Umbilical cord (tissue), 1 donor: ENCODE measurements at regions not wholly inside any gene's neighbourhood (a gene's known extent, or its start where the extent isn't known, plus 50 kb on each side); places are given as distances from the start of the nearest gene placed in this dataset.

Experiments
- DNase-seq: peaks from one replicate; pipeline ENCODE4 v3.0.0-alpha.2; 2015; ENCODE audit warnings: low spot score

DNA sequence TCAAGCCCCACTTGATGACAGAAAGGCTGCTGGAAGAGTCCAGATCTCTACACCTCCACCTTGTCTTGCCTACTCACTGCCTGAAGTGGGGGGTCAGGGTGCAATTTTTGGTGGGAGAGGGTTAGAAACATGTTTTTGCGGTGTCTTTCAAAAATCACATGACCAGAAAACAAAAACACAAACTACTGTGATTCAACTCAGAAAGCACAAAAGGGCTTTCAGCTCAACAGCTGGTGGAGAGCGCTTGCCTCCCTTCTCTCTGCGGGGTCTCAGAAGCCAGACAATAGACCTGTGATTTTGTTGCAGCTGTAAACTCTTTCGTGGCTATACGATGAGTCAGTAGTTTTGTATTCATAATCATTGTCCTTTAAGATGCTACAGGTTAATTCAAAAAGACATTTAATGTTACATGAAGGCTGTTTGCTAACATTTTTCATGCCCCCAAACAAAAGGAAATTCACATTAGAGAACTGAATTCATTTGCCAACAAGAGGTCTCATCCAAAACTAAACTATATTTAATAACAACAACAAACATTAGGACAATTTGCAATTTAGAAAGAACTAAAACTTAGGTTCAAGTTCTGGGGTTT is 172.6 kb upstream of the RAI14 start:
- no peak for DNase-seq

DNA sequence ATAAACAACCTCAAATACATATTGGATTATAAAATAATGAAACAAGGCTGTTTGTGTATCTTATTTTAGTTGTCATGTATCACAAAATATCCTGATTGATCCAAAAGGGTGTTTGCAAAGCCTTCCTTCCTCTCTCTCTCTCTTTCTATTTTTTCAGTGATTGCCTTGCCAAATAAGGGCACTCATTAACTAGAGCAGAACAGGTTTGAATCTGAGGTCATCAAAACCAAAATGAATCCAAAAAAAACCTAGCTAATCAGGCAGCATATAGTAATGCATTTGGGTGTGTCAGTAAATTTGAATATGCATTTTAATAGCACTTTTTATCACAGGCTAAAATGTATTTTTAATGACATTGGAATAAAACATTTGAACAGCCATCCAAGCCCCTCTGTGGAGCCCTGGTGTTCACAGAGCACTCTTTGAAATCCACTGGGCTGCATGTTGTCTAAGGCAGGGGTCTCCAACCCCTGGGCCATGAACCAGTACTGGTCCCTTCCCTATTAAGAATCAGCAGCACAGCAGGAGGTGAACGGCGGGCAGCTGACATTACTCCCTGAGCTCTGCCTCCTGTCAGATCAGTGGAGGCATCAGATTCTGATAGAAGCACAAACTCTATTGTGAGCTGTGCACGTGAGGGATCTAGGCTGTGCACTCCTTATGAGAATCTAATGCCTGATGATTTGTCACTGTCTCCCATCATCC is 171.8 kb upstream of the RAI14 start:
- no peak for DNase-seq

DNA sequence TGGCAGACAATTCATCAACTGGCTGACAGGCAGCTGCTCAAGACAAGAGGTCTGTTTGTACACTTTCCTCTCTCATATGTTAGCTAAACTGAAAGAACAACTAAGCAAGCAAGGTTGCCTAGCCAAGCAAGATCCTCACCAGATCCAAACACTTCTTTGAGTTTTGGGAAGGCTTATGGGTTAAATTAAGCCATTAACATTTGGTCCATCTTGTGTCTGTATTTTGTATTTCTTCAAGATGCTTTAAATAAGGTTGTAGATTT is 170.4 kb upstream of the RAI14 start:
- DNase-seq, result no peak

DNA sequence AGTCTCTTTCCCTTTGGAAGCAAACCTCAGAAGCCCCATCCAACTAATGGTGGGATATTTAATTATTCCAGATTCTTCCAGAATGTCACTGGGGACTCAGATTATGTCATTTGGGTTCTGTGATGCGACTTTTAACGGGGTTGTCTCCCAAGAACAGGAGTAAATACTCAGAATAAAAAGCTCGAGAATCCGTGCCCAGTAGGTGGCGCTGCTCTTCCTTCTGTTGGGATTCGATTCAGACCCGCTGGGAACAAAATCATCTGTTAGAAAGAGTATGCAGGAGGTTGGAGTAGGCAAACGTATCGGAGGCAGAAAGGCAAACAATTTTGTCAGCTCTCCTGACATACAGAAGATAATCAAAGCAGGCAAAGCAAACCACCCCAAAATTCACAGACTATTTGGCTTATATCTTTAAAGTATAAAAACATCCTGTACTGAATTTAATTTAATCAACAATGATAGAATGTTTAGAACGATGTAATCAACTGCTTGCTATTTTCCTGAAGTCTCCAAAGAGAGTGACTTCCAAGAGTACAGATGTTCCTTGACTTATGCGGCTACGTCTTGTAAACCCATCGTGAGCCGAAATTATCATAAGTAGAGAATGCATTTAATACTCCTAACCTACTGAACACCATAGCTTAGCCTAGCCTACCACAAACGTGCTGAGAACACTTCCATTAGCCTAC is 169.8 kb upstream of the RAI14 start:
- peak; percentile 91 for DNase-seq

DNA sequence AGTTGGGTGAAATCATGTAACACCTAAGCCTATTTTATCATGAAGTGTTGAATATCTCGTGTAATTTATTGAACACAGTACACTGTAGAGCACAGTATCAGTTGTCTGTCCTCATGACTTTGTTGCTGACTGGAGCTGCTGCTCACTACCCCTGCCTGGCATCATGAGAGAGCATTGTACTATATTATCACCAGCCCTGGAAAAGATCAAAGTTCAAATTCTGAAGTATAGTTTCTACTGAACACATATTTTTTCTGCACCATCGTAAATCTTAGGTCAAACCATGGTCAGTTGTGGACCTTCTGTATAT is 169.3 kb upstream of the RAI14 start:
- DNase-seq, result no peak

DNA sequence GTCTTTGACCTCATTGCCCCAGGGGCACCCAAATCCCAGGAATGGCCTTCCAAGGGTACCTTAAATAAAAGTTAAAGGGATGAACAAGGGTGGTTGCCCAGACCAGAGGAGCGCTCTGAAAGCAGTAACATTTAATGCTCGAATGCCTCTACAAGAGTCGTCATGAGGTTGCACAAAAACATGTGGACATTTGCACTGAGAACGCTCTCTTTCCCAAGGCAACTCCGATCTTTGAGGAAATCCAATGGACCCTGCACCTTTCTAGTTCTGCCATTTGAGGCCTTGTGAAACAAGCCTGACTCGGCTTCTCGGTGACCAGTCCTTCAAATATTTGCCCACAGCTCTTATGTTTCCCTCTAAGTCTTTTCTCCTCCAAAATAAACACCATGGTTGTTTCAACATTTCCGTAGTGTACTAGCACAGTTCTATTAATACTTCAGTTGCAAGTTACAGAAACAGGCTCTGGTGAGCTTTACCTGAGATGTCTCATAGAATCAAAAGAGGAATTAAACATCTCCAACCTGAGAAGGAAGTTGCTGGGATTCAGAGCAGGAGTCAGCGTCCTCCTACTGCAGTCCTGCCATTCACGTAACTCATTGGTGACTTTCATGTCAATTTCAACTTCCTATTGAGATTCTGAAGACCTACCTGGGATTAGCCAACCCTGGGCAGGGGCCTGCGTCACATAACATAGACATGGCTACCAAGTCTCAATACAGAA is 168.8 kb upstream of the RAI14 start:
- DNase-seq, result peak; percentile 32

DNA sequence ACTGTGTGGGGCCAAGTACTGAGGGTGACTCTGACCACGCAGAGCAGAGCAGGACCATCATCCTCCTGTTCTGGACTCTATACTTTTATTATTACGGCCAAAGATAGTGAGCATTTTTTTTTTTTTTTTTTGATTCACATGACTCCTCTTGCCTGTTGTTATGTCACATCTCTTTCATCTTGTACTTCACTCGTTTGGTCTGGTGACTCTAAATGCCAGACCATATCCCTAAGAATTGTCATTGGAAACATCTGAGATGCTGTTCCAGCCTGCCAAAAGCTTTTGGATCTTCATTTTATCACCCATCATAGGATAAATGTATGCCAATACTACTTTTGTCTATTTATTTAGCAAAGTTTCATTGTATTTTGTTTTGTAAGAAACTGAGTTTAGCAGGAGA is 168.2 kb upstream of the RAI14 start:
- DNase-seq, result no peak

DNA sequence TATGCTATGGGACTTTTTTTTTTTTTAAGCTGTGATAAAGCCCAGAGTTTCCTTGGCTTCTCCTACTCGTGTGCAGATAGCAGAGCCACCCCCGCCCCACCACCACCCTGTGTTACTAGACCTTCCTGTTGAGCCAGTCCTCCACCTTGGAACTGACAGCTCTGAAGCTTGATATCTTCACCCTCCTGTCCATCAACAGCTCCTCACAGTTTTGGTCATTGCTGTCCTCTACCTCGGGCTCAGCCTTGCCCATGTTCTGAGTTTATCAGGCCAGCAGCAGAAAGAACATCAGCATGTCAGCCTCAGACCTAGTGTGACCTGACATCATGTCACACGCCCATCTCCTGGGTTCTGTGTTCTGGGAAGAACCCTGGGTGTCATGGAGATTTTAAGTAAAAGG is 167.1 kb upstream of the RAI14 start:
- DNase-seq, result no peak

DNA sequence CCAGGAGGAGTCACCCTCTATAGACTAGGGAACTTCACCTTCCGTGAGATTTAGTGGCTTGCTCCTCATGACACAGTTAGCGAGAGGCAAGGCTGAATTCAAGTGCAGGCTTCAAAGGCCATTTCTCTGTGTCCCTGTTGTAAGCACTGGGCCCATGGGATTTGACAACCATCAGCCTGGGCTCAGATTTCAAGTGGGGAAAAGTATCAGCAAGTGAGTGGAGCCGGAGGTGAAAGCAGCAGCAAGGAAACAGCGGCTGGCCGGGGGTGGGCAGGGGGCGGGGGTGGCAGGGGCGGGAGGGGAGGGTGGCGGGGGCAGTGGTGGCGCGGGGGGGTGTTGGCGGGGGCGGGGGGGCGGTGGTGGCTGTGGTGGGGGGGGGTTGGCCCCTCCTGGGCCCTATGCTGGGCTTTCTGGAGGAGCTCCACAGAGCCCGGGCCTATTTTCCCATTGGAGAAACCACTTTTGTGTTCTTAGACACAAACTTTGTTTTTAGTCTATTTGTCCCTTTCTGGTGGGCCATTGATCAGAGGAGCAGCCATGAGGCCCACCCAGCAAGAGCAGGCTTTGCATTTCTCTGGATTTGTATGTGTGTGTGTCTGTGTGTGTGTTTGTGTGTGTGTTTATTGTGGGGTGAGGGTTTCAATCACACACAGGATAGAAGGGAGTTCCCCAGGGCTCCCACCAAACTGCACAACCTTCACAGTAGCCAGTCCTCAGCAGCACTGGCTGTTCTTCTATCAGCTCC is 165.4 kb upstream of the RAI14 start:
- DNase-seq, result no peak

DNA sequence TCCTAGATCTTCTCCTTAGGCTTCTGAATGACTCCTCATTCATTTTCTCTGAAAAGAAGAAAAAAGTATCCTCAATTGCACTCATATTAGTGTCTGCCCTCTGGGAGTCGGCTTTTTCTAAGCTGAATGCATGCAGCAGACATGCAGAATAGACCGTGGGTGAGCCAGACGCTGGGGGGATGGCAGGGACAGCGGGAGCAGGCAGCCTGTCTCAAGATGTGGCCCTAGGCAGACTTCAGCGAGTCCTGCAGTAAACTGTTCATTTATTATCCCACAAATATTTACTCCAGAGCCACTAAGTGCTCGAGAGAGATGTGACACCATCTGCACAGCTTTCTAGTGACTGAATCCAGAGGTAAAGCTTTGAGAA is 164.9 kb upstream of the RAI14 start:
- DNase-seq, result peak; percentile 27

DNA sequence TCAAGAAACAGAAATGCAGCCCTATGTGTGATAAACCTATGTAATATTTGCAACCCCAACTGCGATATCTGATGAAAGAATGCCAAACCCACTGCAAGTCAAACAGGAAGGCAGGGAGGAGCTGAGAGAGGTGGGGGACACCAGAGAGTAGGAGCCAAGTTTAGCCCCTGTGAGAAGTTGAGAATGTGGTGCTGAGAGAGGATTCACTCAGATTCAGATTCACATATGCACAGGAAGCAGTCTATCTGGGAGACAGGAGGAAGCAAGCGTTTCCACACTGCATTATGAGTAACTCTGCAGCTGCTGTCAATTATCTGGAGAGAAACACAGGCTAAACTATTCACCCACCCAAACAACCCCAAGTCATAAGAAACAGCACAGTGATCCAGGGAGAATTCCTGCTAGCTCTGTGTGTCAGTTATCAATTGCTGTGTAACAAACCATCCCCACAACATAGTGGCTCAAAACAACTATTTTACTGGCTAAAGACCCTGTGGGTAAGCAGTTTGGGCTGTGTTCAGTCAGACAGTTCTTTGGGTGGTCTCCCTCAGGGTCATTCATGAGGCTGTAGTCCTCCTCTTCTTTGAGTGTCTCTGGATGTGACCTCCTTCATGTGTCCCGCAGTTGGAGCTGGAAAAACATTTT is 161.9 kb upstream of the RAI14 start:
- DNase-seq, result no peak

DNA sequence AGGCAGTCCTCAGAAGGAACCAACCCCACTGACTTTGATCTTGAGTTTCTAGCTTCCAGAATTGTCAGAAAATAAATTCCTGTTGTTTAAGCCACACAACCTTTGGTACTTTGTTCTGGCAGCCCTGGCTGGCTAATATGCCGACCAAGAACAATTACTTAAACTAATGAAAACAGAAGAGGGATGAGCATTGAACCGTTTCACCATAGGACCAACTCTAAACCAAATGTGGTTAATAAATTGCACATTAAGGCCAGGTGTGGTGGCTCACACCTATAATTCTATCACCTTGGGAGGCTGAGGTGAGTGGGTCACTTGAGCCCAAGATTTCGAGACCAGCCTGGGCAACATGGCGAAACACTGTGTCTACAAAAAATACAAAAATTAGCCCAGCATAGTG is 160.9 kb upstream of the RAI14 start:
- no peak for DNase-seq

DNA sequence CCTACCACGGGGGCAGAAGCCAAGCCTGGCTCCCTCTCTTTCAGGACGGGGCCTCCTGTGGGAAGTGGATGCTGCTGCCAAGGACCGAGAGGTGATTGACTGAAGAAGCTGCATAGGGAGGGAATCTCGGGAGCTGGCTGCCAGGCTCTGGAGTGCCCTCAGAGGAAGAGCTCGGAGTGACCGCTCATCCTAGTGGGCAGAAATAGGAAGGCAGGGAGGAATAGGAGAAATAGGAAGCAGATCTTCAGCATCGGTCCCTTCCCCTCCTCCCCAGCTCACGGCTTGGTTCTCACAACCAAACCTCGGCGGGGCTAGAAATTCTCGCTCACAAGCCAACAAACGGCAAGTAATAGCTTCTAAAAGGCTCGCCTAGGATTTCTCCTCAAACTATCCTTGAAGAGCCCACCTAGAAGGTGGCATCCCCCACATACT is 159.9 kb upstream of the RAI14 start:
- DNase-seq, result no peak

DNA sequence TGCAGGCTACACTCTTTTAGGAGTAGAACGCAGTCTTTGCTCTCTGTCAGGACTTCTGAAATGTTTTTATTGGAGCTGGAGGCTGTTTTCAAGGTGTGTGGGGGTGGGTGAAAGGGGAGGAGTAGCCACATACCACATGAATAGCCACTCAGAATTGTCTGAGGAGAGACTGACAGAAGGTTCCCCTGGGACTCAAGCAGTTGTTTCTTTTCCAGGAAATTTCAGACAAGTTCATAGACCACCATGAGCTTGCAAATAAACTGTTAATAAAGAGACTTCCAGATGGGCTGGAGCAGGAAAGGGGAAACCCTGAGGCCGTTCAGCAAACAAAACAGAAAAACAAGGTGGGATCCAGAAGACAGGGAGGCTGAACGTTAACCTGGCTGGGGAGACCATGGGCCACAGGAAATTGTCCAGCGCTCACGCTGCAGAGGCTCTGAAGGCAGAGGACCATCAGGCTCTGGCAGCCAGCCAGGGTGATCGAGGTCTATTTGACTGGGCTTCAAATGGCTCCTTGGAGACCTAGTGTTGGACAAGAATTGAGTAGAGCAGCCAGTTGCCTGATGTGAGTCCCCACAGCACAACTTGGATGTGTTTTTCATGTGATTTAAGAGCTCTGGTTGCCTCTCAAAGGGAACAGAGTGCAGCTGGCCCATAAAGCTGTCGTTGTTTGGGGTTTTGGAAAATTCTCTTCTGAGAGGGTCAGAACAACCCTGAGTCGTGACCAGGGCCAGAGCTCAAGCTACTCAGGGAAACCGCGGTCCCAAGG is 159.2 kb upstream of the RAI14 start:
- DNase-seq, result peak; percentile 30

DNA sequence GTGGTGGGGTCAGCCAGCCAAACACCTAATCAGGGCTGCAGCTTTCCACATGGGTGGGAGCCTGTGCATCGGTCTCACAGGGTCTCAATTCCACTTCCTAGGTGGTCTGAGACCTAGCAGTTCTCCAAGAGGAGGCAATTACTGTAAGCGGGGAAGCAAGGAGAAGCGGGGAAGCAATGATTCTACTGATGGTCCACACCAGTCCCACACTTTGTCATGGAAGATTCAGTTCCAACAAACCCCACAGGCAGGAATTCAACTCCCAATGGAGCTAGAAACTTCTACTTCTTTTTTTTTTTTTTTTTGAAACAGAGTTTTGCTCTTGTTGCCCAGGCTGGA is 158.7 kb upstream of the RAI14 start:
- DNase-seq, result no peak

DNA sequence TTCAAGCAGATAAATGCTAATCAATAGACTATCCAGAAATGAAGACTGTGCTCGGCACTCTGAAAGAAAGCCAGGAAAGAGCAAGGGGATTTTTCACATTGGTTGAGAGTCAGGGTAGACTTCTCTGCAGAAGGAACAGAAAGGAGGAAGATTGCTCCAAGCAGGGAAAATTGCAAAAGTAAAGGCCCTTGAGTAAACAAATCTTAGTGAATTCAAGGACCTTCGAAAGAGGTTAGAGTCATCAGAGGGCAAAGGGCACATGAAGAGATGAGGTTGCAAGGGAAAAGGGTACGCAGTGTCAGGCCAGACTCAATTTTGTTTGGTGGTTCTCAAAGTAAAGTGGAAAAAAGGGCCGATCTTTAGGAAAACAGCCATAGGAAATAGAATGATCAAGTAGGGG is 157.6 kb upstream of the RAI14 start:
- DNase-seq, result no peak

DNA sequence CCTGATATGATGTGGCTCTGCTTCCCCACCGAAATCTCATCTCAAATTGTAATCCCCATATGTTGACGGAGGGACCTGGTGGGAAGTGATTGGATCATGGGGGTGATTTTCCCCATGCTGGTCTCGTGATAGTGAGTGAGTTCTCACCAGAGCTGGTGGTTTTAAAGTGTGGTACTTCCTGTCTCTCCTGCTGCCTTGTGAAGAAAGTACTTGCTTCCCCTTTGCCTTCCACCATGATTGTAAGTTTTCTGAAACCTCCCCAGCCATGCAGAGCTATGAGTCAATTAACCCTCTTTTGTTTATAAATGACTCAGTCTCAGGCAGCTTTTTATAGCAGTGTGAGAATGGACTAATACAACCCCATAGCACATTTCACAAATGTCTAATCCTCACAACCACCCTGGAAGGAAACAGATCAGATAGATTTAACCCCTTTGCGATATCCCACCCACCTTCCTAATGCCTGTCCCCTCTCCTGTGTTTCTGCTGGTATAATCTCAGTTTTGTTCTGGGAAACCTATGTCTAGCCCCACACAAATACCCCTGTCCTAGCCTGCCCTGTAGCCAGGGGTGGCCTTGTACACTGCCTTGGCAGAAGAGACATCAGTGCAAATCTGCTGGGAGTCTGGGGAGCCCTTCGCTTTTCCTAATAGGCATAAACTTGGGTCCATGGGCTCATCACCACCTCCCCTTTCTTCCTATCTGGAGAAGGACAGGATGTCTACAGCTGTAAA is 157.0 kb upstream of the RAI14 start:
- no peak for DNase-seq

DNA sequence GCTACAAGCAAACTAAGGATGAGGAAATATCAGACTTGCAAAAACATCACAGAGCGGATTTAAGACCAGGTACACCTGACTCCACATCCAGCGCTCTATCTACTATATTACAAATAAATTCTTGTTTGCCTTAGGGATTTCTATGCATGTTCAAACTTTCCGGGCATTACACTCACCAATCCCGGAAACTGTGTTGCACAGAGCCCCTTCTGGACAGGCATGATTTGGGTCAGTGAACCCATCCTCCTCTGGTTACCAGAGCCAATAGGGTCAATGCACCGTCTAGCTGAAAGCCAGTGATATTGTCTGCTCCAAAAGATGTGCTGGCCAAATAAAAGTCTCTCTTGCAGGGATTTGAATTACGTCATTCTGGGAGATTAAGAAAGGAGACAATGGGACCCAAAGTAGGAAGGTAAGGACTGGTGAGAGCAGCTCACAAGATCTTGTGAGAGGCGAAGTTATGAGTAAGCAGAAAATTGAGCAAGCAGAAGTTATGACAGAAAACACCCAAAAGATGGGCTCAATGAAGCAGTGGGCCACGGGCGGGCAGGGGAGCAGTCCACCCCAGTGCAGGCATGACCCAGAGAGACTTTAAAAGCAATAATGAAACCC is 155.8 kb upstream of the RAI14 start:
- DNase-seq, result no peak

DNA sequence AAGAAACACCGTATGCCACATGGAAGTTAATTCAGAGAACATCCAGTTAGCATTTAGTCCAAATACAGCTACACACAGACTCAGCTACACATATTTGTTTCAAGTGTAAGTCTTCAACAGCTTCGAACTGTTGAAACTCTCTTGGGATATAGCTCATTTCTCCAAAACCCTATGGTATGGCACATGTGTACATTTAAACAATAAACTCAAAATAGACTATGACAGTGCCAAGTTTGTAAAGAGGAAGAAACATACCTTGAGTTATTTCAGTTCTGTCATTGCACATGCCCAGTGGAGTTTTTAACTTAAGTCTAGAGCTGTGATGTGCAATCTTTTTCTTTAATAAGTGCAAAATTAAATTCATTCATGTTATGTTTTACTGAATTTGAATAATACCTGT is 155.1 kb upstream of the RAI14 start:
- no peak for DNase-seq

DNA sequence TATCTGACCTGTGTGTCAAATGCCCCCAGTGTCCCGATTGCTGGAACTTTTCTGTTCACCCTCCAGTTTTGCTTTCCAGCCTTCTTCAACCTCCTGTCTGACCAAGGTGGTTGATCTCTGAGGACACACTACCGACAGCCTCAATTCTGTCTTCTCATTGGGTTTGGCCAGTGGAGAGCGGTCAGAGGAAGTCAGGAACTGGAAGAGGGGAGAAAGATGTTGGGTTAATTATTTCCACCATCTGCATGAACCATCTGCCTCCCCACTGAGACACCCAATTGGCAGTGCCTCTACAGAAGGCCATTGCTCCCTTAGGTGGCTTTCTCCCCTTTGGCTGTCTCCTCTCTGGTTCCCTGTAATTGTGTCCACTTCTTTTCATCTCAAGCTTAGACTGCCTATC is 154.3 kb upstream of the RAI14 start:
- no peak for DNase-seq
